Chondrocyte (in vitro differentiated cells): ENCODE measurements at regions not wholly inside any gene's neighbourhood (a gene's known extent, or its start where the extent isn't known, plus 50 kb on each side); places are given as distances from the start of the nearest gene placed in this dataset.

ENCODE experiments used
- DNase-seq: peaks from one replicate; pipeline ENCODE4 v3.0.0; 2021; ENCODE audit warnings: mixed read lengths, low spot score
- H3K27ac Mint-ChIP-seq: one replicate; pipeline ENCODE4 v1.8.0; 2021; ENCODE audit warnings: mild to moderate bottlenecking, moderate library complexity, mixed read lengths; ENCODE audit not compliant: unreplicated experiment
- H3K27me3 Mint-ChIP-seq: 2 replicates; pipeline ENCODE4 v1.8.0; 2021; ENCODE audit warnings: low read depth, mixed read lengths
- H3K36me3 Mint-ChIP-seq: 2 replicates; pipeline ENCODE4 v1.8.0; 2021; ENCODE audit warnings: low read depth, mixed read lengths
- H3K4me1 Mint-ChIP-seq: 2 replicates; pipeline ENCODE4 v1.8.0; 2021; ENCODE audit warnings: low read depth, mild to moderate bottlenecking, mixed read lengths
- H3K4me3 Mint-ChIP-seq: one replicate; pipeline ENCODE4 v1.8.0; 2021; ENCODE audit warnings: mild to moderate bottlenecking, moderate library complexity, mixed read lengths; ENCODE audit not compliant: unreplicated experiment
- H3K9me3 Mint-ChIP-seq: 2 replicates; pipeline ENCODE4 v1.8.0; 2021; ENCODE audit warnings: low read depth, mixed read lengths
- TF ChIP-seq, protein P1 (sequence below): fragments of 200-600 bp; sonication (generic); IDR thresholded peaks from 2 replicates; pipeline ENCODE4 v1.5.0; 2021; ENCODE audit warnings: antibody characterized with exemption, mild to moderate bottlenecking, moderate library complexity

DNA sequence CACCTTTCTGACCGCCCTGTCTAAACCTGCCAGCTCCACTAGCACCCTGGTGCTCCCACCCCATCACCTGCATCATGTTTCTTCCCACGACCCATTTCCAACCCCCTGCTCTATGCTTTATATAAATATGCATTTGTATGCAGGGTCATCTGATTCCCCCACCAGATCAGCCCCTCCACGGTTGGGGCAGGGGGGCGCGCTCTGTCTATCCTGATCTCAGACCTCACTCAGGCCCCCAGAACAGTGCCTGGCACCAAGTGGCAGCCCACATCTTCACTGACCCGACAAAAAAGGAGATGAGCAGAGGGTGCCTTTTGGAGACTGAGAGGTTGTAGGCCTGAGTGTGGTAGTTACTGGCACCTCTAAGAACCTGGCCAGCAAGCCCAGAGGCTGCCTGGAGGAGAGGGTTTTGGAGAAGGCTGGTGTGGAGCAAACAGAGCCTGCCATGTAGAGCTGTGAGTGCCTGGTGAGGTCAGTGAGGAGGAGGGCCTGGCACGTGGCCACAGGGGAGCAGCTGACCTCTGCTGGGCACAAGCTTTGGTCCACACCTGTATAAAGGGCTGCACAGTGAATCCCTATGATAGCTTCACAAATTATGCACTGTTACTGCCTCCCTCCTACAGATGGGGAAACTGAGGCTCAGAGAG, 86.3 kb upstream of the RTL6 start:
- peaks cover 3% of the 10 kb centered on the region for H3K9me3 Mint-ChIP-seq
- TF ChIP-seq, protein P1, sequence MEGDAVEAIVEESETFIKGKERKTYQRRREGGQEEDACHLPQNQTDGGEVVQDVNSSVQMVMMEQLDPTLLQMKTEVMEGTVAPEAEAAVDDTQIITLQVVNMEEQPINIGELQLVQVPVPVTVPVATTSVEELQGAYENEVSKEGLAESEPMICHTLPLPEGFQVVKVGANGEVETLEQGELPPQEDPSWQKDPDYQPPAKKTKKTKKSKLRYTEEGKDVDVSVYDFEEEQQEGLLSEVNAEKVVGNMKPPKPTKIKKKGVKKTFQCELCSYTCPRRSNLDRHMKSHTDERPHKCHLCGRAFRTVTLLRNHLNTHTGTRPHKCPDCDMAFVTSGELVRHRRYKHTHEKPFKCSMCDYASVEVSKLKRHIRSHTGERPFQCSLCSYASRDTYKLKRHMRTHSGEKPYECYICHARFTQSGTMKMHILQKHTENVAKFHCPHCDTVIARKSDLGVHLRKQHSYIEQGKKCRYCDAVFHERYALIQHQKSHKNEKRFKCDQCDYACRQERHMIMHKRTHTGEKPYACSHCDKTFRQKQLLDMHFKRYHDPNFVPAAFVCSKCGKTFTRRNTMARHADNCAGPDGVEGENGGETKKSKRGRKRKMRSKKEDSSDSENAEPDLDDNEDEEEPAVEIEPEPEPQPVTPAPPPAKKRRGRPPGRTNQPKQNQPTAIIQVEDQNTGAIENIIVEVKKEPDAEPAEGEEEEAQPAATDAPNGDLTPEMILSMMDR = no peak
- no peaks in the 10 kb centered on the region for H3K4me1 Mint-ChIP-seq
- no peak overlapping the region for H3K4me3 Mint-ChIP-seq
- peak; percentile 66 for DNase-seq
- H3K27me3 Mint-ChIP-seq = peaks cover 52% of the 10 kb centered on the region
- H3K36me3 Mint-ChIP-seq = peaks cover 2% of the 10 kb centered on the region
- no peak overlapping the region for H3K27ac Mint-ChIP-seq

DNA sequence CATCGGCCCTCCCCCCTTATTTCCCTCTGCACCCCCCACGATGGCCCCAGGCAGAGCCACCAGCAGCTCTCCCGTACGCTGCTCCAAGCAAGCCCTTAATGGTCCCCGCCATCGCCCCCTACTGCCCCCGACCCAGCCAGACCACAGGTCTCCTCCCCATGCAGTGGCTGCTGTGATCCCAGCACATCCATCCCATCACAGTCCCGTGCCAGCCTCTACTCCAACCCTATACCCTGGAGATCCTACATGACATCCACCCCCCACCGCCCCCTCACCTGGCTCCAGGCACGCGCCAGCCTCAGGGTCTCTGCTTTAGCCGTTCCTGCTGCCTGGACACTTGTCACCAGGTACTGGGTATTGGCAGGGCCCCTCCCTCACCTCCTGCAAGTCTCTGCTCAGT, 85.8 kb upstream of the RTL6 start:
- H3K36me3 Mint-ChIP-seq = no peaks in the 10 kb centered on the region
- H3K27ac Mint-ChIP-seq = no peak overlapping the region
- TF ChIP-seq, protein P1 = no peak
- no peak overlapping the region for H3K4me3 Mint-ChIP-seq
- H3K9me3 Mint-ChIP-seq = no peaks in the 10 kb centered on the region
- DNase-seq = peak; percentile 72
- H3K4me1 Mint-ChIP-seq = no peaks in the 10 kb centered on the region
- peaks cover 55% of the 10 kb centered on the region for H3K27me3 Mint-ChIP-seq

DNA sequence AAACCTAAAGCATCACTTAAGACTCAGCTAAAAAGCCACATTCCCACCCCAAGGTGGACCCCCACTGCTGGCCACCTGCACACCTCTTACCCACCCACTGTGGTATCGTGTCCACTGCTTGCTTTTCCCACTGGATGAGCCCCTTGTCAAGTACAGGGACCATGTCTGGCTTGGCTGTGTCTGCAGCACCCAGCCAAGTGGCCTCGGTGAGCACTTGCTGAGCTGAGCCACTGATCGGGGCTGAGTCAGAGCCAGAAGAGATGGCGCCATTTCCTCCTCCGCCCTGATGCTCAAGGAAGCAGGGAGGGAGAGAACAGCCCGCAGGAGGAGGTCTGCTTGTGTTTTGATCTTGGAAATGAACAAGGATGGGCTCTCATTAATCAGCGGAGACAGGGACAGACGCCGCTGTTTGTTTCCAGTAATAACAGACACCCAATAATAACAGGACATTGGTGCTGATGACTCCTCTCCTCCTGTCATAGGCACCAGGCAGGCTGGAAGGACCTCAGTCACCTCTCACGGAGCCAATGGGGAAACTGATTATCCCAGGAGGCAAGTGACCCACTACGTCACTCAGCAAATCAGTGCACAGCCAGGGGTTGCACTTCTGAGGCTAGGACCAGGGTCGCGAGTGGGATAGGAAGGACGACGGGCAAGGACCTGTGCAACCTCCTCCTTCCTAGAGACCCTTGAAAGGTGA, 85.2 kb upstream of the RTL6 start:
- TF ChIP-seq, protein P1 = no peak

DNA sequence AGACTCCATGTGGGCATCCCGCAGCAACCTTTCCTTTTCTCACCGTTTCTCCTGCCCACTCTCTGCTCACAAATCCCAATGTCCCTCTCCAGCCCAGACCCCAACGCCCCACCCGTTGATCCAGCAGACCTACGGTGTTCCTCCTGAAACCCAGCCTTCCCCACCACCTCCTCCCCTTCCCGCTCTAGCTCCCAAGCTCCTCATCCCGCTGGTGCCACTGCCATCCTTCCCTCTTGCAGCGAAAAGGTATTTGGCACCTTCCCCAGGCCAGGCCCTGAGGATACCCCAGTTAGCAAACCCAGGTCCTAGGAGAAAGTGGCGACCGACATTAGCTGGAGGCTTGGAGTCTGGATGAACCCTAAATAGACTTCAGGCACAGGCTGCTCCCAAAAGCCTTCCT, 84.0 kb upstream of the RTL6 start:
- peak; percentile 52 for DNase-seq
- Mint-ChIP-seq H3K4me1 (no peaks in the 10 kb centered on the region), H3K27me3 (peaks cover 56% of the 10 kb centered on the region), H3K4me3 (no peak overlapping the region), H3K36me3 (no peaks in the 10 kb centered on the region), H3K27ac (no peak overlapping the region), H3K9me3 (no peaks in the 10 kb centered on the region)
- TF ChIP-seq, protein P1 = no peak

More for the DNA sequence above, 85.2 kb upstream of the RTL6 start:
- no peaks in the 10 kb centered on the region for H3K36me3 Mint-ChIP-seq
- no peaks in the 10 kb centered on the region for H3K9me3 Mint-ChIP-seq
- peaks cover 59% of the 10 kb centered on the region for H3K27me3 Mint-ChIP-seq
- H3K4me3 Mint-ChIP-seq = no peak overlapping the region
- H3K27ac Mint-ChIP-seq = no peak overlapping the region
- DNase-seq = peak; percentile 55
- no peaks in the 10 kb centered on the region for H3K4me1 Mint-ChIP-seq

DNA sequence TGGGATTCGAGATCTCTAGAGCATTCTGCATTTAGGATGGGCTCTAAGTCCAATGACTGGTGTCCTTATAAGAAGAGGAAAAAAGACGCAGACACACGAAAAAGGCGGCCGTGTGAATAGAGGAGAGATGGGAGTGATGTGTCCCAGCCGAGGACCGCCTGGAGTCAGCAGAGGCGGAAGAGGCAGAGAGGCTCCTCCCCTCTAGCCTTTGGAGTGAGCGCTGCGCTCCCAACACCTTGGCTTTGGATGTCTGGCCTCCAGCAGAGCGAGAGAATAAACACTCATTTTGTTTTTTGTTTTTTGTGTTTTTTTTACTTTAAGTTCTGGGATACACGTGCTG, 83.0 kb upstream of the RTL6 start:
- Mint-ChIP-seq H3K27ac (no peak overlapping the region), H3K4me1 (no peaks in the 10 kb centered on the region), H3K9me3 (no peaks in the 10 kb centered on the region), H3K4me3 (no peak overlapping the region), H3K36me3 (no peaks in the 10 kb centered on the region), H3K27me3 (peaks cover 53% of the 10 kb centered on the region)
- peak; percentile 43 for DNase-seq
- TF ChIP-seq, protein P1 = no peak
